Suppressor macrophage (primary cell): ENCODE measurements at regions not wholly inside any gene's neighbourhood (a gene's known extent, or its start where the extent isn't known, plus 50 kb on each side); places are given as distances from the start of the nearest gene placed in this dataset.
"Not testable (repeated sequence)": the region's sequence is repeated elsewhere in the genome, so short reads cannot be mapped to it uniquely, and the experiment has no call there.

Experiments
- DNase-seq, 4 experiments: peaks; one replicate each; pipeline ENCODE4 v3.0.0-alpha.2; 2020 to 2022

DNA sequence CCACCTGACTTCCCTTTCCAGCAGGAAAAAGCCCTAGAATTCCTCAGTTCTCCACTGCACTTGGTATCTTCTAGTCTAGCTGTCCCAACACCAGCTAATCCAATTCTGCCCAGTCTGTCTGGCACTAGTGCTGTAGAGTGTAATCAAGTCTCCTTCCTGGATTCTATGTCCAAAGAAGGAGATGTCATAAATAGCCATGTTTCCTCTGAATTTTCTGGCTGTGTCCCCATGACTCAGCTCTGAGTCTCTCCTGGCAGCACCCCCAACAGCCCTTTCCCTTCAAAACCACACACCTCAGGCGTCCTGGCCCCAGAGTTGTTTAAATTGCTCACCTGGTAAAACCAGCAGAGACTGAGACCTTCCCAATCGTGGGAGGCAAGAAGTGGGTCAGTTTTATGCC lies 197.2 kb downstream of the GRXCR1 start:
- no peak for DNase-seq

DNA sequence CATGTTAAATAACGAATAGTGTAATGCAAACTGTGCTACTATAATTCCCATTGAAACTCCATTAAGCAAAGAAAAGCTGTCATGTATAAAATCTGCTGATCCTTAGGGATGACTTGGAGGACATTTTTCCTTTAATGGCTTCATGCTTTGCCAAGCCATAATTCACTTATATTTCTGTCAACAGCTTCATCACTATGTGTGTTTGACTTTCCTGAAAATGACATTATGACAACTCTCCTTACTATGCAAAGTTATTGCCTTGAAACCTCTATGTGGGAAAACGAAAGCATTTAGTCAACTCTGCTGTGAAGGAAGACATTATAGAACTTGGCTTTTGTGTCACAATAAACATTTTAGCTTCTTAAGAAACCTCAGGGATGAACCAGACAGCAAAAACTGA lies 210.5 kb downstream of the GRXCR1 start:
- DNase-seq, result no peak

GRCh38 chr4:43112139-43112538 lies 219.6 kb downstream of the GRXCR1 start:
- DNase-seq, result no peak

DNA sequence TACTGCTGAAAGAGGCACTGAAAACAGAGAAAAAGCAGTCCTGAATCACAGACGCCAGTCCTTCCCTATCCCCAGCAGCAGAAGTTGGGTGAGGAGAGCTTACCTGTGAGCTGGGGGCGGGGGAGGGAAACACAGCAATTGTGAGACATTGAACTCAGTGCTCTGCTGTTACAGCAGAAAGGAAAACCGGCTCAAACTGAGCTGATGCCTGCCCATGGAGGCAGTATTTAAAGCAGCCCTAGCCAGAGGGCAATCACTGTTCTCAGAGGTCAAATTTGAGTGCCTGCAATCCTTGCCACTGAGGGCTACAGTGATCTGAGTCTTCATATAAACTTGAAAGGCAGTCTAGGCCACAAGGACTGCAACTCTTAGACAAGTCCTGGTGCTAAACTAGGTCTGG lies 220.7 kb downstream of the GRXCR1 start:
- DNase-seq, result no peak

- DNase-seq, result no peak
Measured at GRCh38 chr4:43126595-43126994, 234.1 kb downstream of the GRXCR1 start.

- DNase-seq, result no peak
Measured at GRCh38 chr4:43130228-43131021, 237.9 kb downstream of the GRXCR1 start.

GRCh38 chr4:43132010-43132582 lies 239.6 kb downstream of the GRXCR1 start:
- peak; percentile 43 to 75 (median 60) for DNase-seq

- DNase-seq, result no peak
Measured at GRCh38 chr4:43133566-43133965, 241.1 kb downstream of the GRXCR1 start.

- no peak for DNase-seq
Measured at GRCh38 chr4:43136752-43137151, 244.2 kb downstream of the GRXCR1 start.

DNA sequence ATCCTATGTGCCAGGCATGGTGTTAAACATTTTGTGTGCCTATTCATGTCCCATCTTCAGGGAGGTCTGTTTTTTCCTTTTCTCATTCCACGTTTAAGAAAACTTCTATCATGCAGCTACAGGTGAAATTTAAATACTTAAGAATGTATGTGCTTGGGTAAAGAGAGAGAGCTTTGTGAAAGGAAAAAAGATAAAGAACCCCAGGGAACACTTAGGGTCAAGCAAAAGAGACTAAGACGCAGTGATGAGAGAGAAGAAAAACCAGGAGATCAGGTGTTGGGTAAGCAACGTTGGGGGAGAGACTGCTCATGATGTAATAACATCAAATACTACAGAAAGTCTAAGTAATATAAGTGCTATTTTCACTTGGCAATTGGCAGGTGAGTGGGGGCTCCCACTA lies 253.7 kb downstream of the GRXCR1 start:
- no peak for DNase-seq

GRCh38 chr4:43148481-43148880 lies 256.0 kb downstream of the GRXCR1 start:
- DNase-seq, result no peak

DNA sequence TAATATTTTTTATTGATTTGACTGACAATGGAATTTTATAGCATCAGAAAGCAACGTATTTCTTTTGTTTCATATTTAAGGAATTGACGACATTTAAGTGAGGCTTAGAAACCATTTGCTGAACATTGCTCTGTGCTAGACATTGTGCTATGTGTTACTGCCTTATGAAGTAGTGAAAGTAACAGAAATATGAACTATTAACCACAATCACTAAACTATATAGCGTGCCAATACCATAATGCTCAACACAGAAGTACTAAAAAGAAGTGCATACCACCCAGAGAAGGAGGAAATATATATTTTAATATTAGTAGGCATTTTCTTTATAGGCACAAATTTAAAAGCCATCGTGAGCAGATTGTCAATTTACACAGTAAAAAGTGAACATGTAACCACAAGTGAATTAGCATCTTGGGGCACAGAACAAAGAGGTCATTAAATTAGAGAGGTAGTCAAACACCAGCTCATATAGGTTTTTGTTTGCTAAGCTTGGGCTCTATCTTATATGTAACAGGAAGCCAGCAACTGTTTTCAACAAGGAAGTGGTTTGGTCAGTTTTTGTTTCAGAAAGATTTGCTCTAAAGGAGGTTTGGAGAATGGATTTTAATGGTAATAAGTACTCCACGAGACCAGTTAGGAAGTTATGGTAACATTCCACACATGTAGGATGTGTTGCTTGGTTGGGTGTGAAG lies 270.7 kb downstream of the GRXCR1 start:
- DNase-seq, result no peak

DNA sequence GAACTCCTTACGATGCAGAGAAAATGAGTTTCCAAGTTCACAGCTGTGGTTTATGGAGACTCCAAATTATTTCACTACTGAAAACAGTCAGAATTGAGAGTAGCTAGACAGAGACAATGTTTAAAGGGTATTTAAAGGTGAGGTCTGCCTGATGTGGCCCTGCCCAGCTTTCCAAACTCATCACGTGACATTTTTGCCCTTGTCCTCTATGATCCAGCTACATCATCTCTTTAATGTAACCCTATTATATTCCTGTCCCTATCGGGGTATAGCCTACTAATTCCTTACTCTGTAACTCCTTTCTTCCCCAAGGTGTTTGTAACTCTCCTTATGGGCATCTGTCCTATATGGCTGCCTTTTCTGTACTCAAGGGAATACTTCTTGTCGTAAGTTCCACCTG lies 297.2 kb downstream of the GRXCR1 start:
- DNase-seq, result no peak

DNA sequence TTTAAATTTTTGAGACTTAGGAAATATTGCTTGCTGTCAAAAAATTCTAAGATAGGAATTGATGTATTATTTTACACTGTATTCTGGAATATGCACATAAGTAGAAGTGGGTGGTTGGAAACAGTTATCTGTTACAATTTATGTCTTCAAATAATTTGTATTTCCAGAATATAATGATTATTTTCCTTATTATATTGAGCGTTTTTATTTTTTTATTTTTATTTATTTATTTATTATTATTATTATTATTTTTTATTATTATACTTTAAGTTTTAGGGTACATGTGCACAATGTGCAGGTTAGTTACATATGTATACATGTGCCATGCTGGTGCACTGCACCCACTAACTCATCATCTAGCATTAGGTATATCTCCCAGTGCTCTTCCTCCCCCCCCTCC lies 320.1 kb downstream of the GRXCR1 start:
- not testable (repeated sequence) for DNase-seq

GRCh38 chr4:43223820-43224219 lies 331.3 kb downstream of the GRXCR1 start:
- DNase-seq, result no peak

GRCh38 chr4:43224559-43224958 lies 332.0 kb downstream of the GRXCR1 start:
- peak in 1 of 4 experiments; percentile 1 for DNase-seq

DNA sequence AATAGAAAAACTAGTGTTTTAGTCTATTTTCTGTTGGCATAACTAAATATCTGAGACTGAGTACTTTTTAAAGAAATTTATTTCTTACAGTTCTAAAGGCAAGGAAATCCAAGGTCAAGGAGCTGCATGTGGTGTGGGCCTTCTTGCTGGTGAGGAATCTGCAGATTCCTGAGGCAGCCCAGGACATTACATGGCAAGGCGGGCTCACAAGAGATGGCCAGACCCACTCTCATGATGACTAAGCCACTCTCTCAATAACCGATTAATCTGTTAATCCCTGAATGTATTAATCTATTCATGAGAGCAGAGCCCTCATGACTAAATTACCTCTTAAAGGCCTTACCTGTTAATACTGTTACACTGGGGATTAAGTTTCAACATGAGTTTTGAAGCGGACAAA lies 340.8 kb downstream of the GRXCR1 start:
- no peak for DNase-seq

DNA sequence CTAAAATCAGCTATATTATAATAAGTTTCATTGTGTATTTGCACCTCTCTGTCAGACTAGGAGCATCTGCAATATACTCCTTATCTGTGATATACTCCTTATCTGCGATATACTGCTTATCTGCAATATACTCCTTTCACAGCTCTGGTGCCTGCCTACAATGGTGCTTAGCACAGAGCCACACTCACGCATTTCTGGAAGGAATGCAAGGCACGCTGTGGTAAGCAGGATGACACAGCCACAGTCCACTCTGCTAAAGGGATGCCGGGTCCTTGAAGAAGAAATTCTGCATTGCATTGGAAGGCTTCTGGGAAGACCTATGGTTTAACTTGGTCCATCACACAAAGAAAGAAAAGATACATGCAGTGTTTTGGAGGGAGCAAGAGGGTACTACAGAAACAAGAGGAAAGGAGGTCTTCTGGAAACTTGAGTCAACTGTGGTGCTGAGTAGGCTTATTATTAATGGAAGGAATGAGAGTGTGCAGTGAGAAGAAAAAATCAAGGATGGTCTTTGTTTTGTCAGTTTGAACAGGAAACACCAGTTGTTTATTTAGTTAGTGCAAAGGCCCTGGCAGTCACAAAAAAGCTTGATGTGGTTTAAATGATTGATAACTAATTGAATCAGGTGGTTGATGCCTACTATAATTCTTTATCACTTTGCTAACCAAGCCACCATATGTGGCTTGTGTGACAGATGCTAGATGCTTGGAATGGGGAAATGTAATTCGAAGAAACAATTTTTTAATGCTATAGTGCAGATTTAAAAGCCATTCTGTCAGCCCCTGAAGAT lies 342.3 kb downstream of the GRXCR1 start:
- no peak for DNase-seq

DNA sequence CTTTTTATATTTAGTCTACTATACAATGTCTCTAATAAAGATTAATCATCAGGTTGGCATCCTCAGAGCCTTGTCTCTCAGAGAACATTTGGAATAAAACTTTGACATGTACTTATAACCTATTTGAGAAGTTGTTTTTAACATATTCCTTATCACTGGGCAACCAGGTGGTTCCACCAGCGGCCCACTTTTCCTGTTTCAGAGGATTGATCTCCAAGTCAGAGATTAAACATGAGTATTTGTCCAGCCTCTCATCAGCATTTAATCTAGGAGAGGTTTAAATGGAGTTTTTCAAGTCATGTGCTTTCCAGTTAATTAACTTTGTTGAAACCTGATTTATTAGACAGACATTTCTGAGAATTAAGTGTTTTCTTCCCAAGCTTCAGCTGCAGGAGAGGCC lies 345.5 kb downstream of the GRXCR1 start:
- no peak for DNase-seq

- DNase-seq, result no peak
Measured at GRCh38 chr4:43238585-43238984, 346.1 kb downstream of the GRXCR1 start.

DNA sequence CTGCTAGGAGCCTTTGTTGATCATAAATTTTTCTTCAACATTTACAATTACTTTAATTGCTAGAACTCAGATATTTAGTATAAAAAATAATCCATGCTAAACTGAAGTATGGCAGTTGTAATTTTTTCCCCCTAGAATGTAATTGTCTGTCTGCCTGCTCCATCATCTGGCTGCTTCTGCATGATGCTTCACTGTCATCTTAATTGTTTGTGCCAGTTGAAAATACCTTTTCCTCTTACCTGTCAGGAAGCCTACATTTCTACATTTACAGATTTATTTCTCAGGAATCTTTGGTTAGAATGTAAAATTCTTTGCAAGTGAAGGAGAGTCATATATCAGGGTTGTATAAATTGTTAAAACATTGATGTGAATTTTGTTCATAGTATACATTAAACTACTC lies 348.6 kb downstream of the GRXCR1 start:
- DNase-seq, result no peak

GRCh38 chr4:43242606-43243005 lies 350.1 kb downstream of the GRXCR1 start:
- DNase-seq, result no peak
